HL-60 (cell line): ENCODE measurements at regions not wholly inside any gene's neighbourhood (a gene's known extent, or its start where the extent isn't known, plus 50 kb on each side); places are given as distances from the start of the nearest gene placed in this dataset.
"Not testable (repeated sequence)": the region's sequence is repeated elsewhere in the genome, so short reads cannot be mapped to it uniquely, and the experiment has no call there.

Experiments used
- CTCF ChIP-seq: IDR thresholded peaks from one replicate; pipeline ENCODE4 v1.5.1; 2011; ENCODE audit warnings: low read length, control low read depth, inconsistent platforms; ENCODE audit not compliant: insufficient read depth
- GABPA ChIP-seq: IDR thresholded peaks from 2 replicates; pipeline ENCODE4 v1.6.1; 2012; ENCODE audit warnings: low read depth
- POLR2AphosphoS5 ChIP-seq: IDR thresholded peaks from 2 replicates; pipeline ENCODE4 v1.6.1; 2012; ENCODE audit warnings: low read depth

- TF ChIP-seq CTCF, POLR2AphosphoS5, GABPA: not testable (repeated sequence)
Measured at GRCh38 chr10:32135796-32136195, 79.6 kb upstream of the KIF5B start.
